K562 (cell line): ENCODE measurements at regions not wholly inside any gene's neighbourhood (a gene's known extent, or its start where the extent isn't known, plus 50 kb on each side); places are given as distances from the start of the nearest gene placed in this dataset.

Source experiments
- ATF7 ChIP-seq: fragments of 450-650 bp; IDR thresholded peaks from 2 replicates; pipeline ENCODE4 v1.7.1; 2014; ENCODE audit warnings: mild to moderate bottlenecking, moderate library complexity
- PHF8 ChIP-seq: fragments of 200-600 bp; sonication (generic); IDR thresholded peaks from 2 replicates; pipeline ENCODE4 v1.6.1; 2012; ENCODE audit warnings: mixed run types, mild to moderate bottlenecking, inconsistent platforms, low read length, moderate library complexity, borderline replicate concordance
- ZBTB40 ChIP-seq, 2 experiments: fragments of 450-650 bp in 1 of 2; sonication (generic) in 1 of 2; formaldehyde crosslinking in 1 of 2; IDR thresholded peaks; 2 replicates each; pipeline versions ENCODE4 v1.7.1 to v1.9.0; 2016 to 2022; ENCODE audit warnings: inconsistent platforms in 1 of 2, mild to moderate bottlenecking in 1 of 2, missing genetic modification reagents in 1 of 2

- TF ChIP-seq ZBTB40 (IDR thresholded peaks at IDR 0.05): no peak
- no peak for TF ChIP-seq ZBTB40 (CRISPR knock-in tag; IDR thresholded peaks at IDR 0.05)
- no peak for TF ChIP-seq PHF8
- TF ChIP-seq ATF7: no peak
These were observed 808.3 kb upstream of the EEF2KMT start (continued) for GRCh38 chr16:5905935-5906334.
